PC-3 (cell line): ENCODE measurements at regions not wholly inside any gene's neighbourhood (a gene's known extent, or its start where the extent isn't known, plus 50 kb on each side); places are given as distances from the start of the nearest gene placed in this dataset.

Experiments used
- ATAC-seq: fragments of 200-7000 bp; cut with Tn5 transposase; 2 replicates; pipeline ENCODE4 v1.9.1; 2020; ENCODE audit warnings: mild to moderate bottlenecking, moderate library complexity
- BruUV-seq: library from RNA; stranded (reverse); fragments of 400-500 nt; replicated peaks from 2 replicates; lab custom pipeline; 2021; lab: Mats Ljungman, UMichigan
- CTCF ChIA-PET: fragments of 300-600 bp; sonication (Branson Sonifier 250); formaldehyde crosslinking; loops from one replicate; lab custom pipeline; 2022; ENCODE audit warnings: antibody characterized with exemption; lab: Charles Lee
- POLR2A ChIA-PET: fragments of 300-600 bp; sonication (Branson Sonifier 250); formaldehyde crosslinking; loops from one replicate; lab custom pipeline; 2022; ENCODE audit warnings: antibody characterized with exemption; ENCODE audit not compliant: unreplicated experiment; lab: Charles Lee
- DNase-seq: peaks from one replicate; pipeline ENCODE4 v3.0.0-alpha.2; 2015
- H2AFZ ChIP-seq: fragments of 300-600 bp; sonication (generic); 2 replicates; pipeline ENCODE4 v1.6.0; 2016; ENCODE audit warnings: antibody characterized with exemption, low read length
- H3F3A ChIP-seq: fragments of 300-600 bp; sonication (generic); one replicate; pipeline ENCODE4 v1.6.0; 2017; ENCODE audit warnings: antibody characterized with exemption, low read length, control low read depth, mild to moderate bottlenecking; ENCODE audit not compliant: unreplicated experiment
- H3K27ac ChIP-seq: fragments of 300-600 bp; sonication (generic); 2 replicates; pipeline ENCODE4 v1.5.1; 2016; ENCODE audit warnings: mild to moderate bottlenecking, low read length
- H3K27me3 ChIP-seq: fragments of 300-600 bp; sonication (generic); 2 replicates; pipeline ENCODE4 v1.6.1; 2016; ENCODE audit warnings: low read length, mixed read lengths
- H3K36me3 ChIP-seq: fragments of 300-600 bp; sonication (generic); 2 replicates; pipeline ENCODE4 v1.6.1; 2016; ENCODE audit warnings: low read depth, mixed run types, low read length, mixed read lengths
- H3K4me1 ChIP-seq: fragments of 300-600 bp; sonication (generic); 2 replicates; pipeline ENCODE4 v1.5.1; 2016; ENCODE audit warnings: low read length; ENCODE audit not compliant: insufficient read depth
- H3K4me2 ChIP-seq: fragments of 300-600 bp; sonication (generic); 2 replicates; pipeline ENCODE4 v1.6.0; 2016; ENCODE audit warnings: low read length
- H3K4me3 ChIP-seq: fragments of 300-600 bp; sonication (generic); 2 replicates; pipeline ENCODE4 v1.5.1; 2016; ENCODE audit warnings: mild to moderate bottlenecking, low read length, mixed read lengths
- H3K79me2 ChIP-seq: fragments of 300-600 bp; sonication (generic); 2 replicates; pipeline ENCODE4 v1.6.1; 2017; ENCODE audit warnings: low read length, mixed read lengths
- H3K9ac ChIP-seq: fragments of 300-600 bp; sonication (generic); 2 replicates; pipeline ENCODE4 v1.6.0; 2016; ENCODE audit warnings: mild to moderate bottlenecking, low read length
- H3K9me2 ChIP-seq: fragments of 300-600 bp; sonication (generic); replicated peaks from 2 replicates; pipeline ENCODE4 v1.6.1; 2016; ENCODE audit warnings: mixed run types, low read length, mixed read lengths
- H3K9me3 ChIP-seq: fragments of 300-600 bp; sonication (generic); 2 replicates; pipeline ENCODE4 v1.6.1; 2016; ENCODE audit warnings: low read length, mixed read lengths
- H4K20me1 ChIP-seq: fragments of 300-600 bp; sonication (generic); 2 replicates; pipeline ENCODE4 v1.6.1; 2016; ENCODE audit warnings: low read length, mixed read lengths
- CTCF ChIP-seq: fragments of 300-600 bp; sonication (generic); conservative IDR thresholded peaks from 2 replicates; pipeline ENCODE4 v1.5.1; 2017; ENCODE audit warnings: antibody characterized with exemption, low read depth, mild to moderate bottlenecking, low read length
- EZH2 ChIP-seq: fragments of 300-600 bp; sonication (generic); IDR thresholded peaks from one replicate; pipeline ENCODE4 v1.6.1; 2017; ENCODE audit warnings: antibody characterized with exemption, mild to moderate bottlenecking, low read length; ENCODE audit not compliant: unreplicated experiment
- EZH2phosphoT487 ChIP-seq: fragments of 300-600 bp; sonication (generic); IDR thresholded peaks from 2 replicates; pipeline ENCODE4 v1.6.1; 2018; ENCODE audit warnings: mild to moderate bottlenecking, antibody characterized with exemption, low read length, borderline replicate concordance
- intact Hi-C: fragments of 100-400 bp; cut with micrococcal nuclease; formaldehyde crosslinking; loops from 2 replicates; pipeline ENCODE4 v1.9.0; 2023

GRCh38 chr14:101001311-101002069 is 98.0 kb upstream of the RTL1 start:
- H3K4me2 ChIP-seq, result peak overlapping the region; percentile 14
- no peaks in the 10 kb centered on the region for H3K79me2 ChIP-seq
- no peak for TF ChIP-seq EZH2
- no peak for TF ChIP-seq EZH2phosphoT487
- no peak for TF ChIP-seq CTCF
- ChIA-PET POLR2A (interaction anchor here (0.7 kb wide), 1 partner anchor 73 kb away, joined by 3 read pairs; no protein-coding TSS in a partner anchor), CTCF (interaction anchor here (0.6 kb wide), 1 partner anchor 617 kb away, joined by 4 read pairs; no protein-coding TSS in a partner anchor)
- H3K27me3 ChIP-seq, result no peaks in the 10 kb centered on the region
- H3K9me2 ChIP-seq, result 0 out of 2 replicates have a peak, but pooled peaks cover 4% of the 10 kb centered on the region
- DNase-seq (peak; percentile 52), ATAC-seq (peak; percentile 64)
- H3K9ac ChIP-seq, result no peak overlapping the region
- intact Hi-C loops, result no loop called here
- no peaks in the 10 kb centered on the region for H3F3A ChIP-seq
- H3K27ac ChIP-seq, result peak overlapping the region; percentile 58
- no TSS peak for BruUV-seq
- no peaks in the 10 kb centered on the region for H3K9me3 ChIP-seq
- no peak overlapping the region for H3K4me3 ChIP-seq
- no peaks in the 10 kb centered on the region for H4K20me1 ChIP-seq
- no peaks in the 10 kb centered on the region for H3K36me3 ChIP-seq
- no peak overlapping the region for H2AFZ ChIP-seq
- peaks cover 16% of the 10 kb centered on the region for H3K4me1 ChIP-seq

- CTCF ChIA-PET, result interaction anchor here (0.6 kb wide), 1 partner anchor 30 kb away, joined by 3 read pairs; no protein-coding TSS in a partner anchor
- POLR2A ChIA-PET, result no interaction called here
- ATAC-seq, result no peak
Observed at GRCh38 chr14:101002738-101003137, 99.2 kb upstream of the RTL1 start.

More at GRCh38 chr14:101002738-101003137, 99.2 kb upstream of the RTL1 start:
- Histone ChIP-seq H3K4me1 (peaks cover 16% of the 10 kb centered on the region), H4K20me1 (no peaks in the 10 kb centered on the region), H3F3A (no peaks in the 10 kb centered on the region), H3K9ac (no peak overlapping the region), H3K4me2 (no peak overlapping the region), H3K9me3 (no peaks in the 10 kb centered on the region), H3K4me3 (no peak overlapping the region), H3K36me3 (no peaks in the 10 kb centered on the region), H3K9me2 (0 out of 2 replicates have a peak, but pooled peaks cover 4% of the 10 kb centered on the region), H3K79me2 (no peaks in the 10 kb centered on the region), H2AFZ (no peak overlapping the region), H3K27me3 (no peaks in the 10 kb centered on the region), H3K27ac (no peak overlapping the region)
- TF ChIP-seq CTCF (no peak), EZH2 (no peak)
- intact Hi-C loops, result no loop called here
- no TSS peak for BruUV-seq
- DNase-seq, result no peak
